Mammary epithelial cell (primary cell): ENCODE measurements at regions not wholly inside any gene's neighbourhood (a gene's known extent, or its start where the extent isn't known, plus 50 kb on each side); places are given as distances from the start of the nearest gene placed in this dataset.

Experiments used
- CTCF ChIP-seq, 2 donors: IDR thresholded peaks in 1 of 2; conservative IDR thresholded peaks in 1 of 2; 2 replicates each; pipeline ENCODE4 v1.5.1; 2011 to 2012; ENCODE audit warnings: inconsistent platforms in 2 of 2, low read length in 2 of 2, mild to moderate bottlenecking in 2 of 2, control low read depth in 1 of 2, low read depth in 1 of 2; ENCODE audit not compliant: insufficient read depth in 1 of 2; ENCODE audit errors: extremely low read depth in 1 of 2
- EZH2 ChIP-seq: IDR thresholded peaks from 2 replicates; pipeline ENCODE4 v1.6.1; 2012; ENCODE audit warnings: low read length, inconsistent platforms, borderline replicate concordance

- TF ChIP-seq CTCF (conservative IDR thresholded peaks at IDR 0.05 in 1 of 2, IDR thresholded peaks at IDR 0.05 in 1 of 2; ENCODE audit: extremely low read depth in 1 of 2, insufficient read depth in 1 of 2, low read depth in 1 of 2, low read length in 2 of 2) (no peak), EZH2 (no peak)
Measured at GRCh38 chr6:134634466-134634865, 315.4 kb downstream of the ALDH8A1 start.
